HEK293 (cell line): ENCODE measurements at regions not wholly inside any gene's neighbourhood (a gene's known extent, or its start where the extent isn't known, plus 50 kb on each side); places are given as distances from the start of the nearest gene placed in this dataset.

ENCODE experiments used
- OSR2 ChIP-seq: fragments of 450-650 bp; formaldehyde crosslinking; IDR thresholded peaks from 2 replicates; pipeline ENCODE4 v1.5.1; 2016; ENCODE audit warnings: missing biosample characterization, missing genetic modification characterization
- SETDB1 ChIP-seq: IDR thresholded peaks from one replicate; pipeline ENCODE4 v1.6.1; 2017; ENCODE audit warnings: mild to moderate bottlenecking, low read length, moderate library complexity, mixed read lengths; ENCODE audit not compliant: insufficient read length
- SP2 ChIP-seq: fragments of 450-650 bp; formaldehyde crosslinking; IDR thresholded peaks from 2 replicates; pipeline ENCODE4 v1.5.1; 2016; ENCODE audit warnings: missing biosample characterization, missing genetic modification characterization
- ZNF121 ChIP-seq: fragments of 450-650 bp; formaldehyde crosslinking; IDR thresholded peaks from 2 replicates; pipeline ENCODE4 v1.5.1; 2016; ENCODE audit warnings: missing biosample characterization, missing genetic modification characterization
- ZNF24 ChIP-seq: fragments of 450-650 bp; formaldehyde crosslinking; IDR thresholded peaks from 2 replicates; pipeline ENCODE4 v1.5.1; 2016; ENCODE audit warnings: missing biosample characterization, missing genetic modification characterization
- ZNF510 ChIP-seq: fragments of 450-650 bp; formaldehyde crosslinking; IDR thresholded peaks from 2 replicates; pipeline ENCODE4 v1.5.1; 2018; ENCODE audit warnings: mild to moderate bottlenecking, missing genetic modification characterization, missing biosample characterization; ENCODE audit not compliant: insufficient replicate concordance
- ZNF777 ChIP-seq: fragments of 450-650 bp; formaldehyde crosslinking; IDR thresholded peaks from 2 replicates; pipeline ENCODE4 v1.5.1; 2017; ENCODE audit warnings: missing biosample characterization, missing genetic modification characterization, borderline replicate concordance
- ZNF843 ChIP-seq: fragments of 450-650 bp; formaldehyde crosslinking; IDR thresholded peaks from 2 replicates; pipeline ENCODE4 v1.5.1; 2016; ENCODE audit warnings: missing biosample characterization, missing genetic modification characterization
- TF ChIP-seq, protein P1 (sequence below): fragments of 450-650 bp; formaldehyde crosslinking; IDR thresholded peaks from 2 replicates; pipeline ENCODE4 v1.5.1; 2016; ENCODE audit warnings: missing biosample characterization, missing genetic modification characterization
- TF ChIP-seq, protein P2 (sequence below): fragments of 450-650 bp; formaldehyde crosslinking; optimal IDR thresholded peaks from 2 replicates; pipeline ENCODE3; 2016; ENCODE audit warnings: missing biosample characterization, mild to moderate bottlenecking, missing genetic modification characterization
- TF ChIP-seq, protein P3 (sequence below): fragments of 450-650 bp; formaldehyde crosslinking; conservative IDR thresholded peaks from 2 replicates; pipeline ENCODE4 v1.5.1; 2016; ENCODE audit warnings: low read depth, missing biosample characterization, missing genetic modification characterization

DNA sequence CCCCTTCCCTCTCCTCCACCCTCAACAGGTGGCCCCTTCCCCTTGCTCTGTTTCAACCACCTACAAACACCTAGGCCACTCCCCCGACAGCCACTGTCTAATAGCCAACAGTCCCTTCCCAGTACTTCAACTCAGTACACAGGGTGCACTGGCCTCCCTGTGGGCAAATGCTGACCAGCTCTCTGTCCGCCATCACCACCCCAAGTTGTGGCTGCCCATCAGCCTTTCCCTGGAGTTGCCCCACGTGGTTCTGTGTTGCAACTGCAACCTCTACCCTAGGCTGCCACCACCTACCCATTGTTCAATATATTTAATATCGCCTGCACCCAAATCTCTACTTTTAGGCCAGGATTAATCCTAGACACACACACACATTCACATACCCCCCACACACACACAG is 173.5 kb downstream of the MREG start:
- TF ChIP-seq, protein P1, sequence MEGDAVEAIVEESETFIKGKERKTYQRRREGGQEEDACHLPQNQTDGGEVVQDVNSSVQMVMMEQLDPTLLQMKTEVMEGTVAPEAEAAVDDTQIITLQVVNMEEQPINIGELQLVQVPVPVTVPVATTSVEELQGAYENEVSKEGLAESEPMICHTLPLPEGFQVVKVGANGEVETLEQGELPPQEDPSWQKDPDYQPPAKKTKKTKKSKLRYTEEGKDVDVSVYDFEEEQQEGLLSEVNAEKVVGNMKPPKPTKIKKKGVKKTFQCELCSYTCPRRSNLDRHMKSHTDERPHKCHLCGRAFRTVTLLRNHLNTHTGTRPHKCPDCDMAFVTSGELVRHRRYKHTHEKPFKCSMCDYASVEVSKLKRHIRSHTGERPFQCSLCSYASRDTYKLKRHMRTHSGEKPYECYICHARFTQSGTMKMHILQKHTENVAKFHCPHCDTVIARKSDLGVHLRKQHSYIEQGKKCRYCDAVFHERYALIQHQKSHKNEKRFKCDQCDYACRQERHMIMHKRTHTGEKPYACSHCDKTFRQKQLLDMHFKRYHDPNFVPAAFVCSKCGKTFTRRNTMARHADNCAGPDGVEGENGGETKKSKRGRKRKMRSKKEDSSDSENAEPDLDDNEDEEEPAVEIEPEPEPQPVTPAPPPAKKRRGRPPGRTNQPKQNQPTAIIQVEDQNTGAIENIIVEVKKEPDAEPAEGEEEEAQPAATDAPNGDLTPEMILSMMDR (tag by site-specific recombination) = no peak
- TF ChIP-seq ZNF777 (tag by site-specific recombination) (no peak), ZNF843 (tag by site-specific recombination) (no peak), OSR2 (tag by site-specific recombination) (no peak), SETDB1 (no peak), ZNF24 (tag by site-specific recombination) (no peak), SP2 (tag by site-specific recombination) (no peak), ZNF121 (tag by site-specific recombination) (no peak), ZNF510 (tag by site-specific recombination) (no peak)
- TF ChIP-seq, protein P2, sequence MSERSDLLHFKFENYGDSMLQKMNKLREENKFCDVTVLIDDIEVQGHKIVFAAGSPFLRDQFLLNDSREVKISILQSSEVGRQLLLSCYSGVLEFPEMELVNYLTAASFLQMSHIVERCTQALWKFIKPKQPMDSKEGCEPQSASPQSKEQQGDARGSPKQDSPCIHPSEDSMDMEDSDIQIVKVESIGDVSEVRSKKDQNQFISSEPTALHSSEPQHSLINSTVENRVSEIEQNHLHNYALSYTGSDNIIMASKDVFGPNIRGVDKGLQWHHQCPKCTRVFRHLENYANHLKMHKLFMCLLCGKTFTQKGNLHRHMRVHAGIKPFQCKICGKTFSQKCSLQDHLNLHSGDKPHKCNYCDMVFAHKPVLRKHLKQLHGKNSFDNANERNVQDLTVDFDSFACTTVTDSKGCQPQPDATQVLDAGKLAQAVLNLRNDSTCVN = no peak
- TF ChIP-seq, protein P3, sequence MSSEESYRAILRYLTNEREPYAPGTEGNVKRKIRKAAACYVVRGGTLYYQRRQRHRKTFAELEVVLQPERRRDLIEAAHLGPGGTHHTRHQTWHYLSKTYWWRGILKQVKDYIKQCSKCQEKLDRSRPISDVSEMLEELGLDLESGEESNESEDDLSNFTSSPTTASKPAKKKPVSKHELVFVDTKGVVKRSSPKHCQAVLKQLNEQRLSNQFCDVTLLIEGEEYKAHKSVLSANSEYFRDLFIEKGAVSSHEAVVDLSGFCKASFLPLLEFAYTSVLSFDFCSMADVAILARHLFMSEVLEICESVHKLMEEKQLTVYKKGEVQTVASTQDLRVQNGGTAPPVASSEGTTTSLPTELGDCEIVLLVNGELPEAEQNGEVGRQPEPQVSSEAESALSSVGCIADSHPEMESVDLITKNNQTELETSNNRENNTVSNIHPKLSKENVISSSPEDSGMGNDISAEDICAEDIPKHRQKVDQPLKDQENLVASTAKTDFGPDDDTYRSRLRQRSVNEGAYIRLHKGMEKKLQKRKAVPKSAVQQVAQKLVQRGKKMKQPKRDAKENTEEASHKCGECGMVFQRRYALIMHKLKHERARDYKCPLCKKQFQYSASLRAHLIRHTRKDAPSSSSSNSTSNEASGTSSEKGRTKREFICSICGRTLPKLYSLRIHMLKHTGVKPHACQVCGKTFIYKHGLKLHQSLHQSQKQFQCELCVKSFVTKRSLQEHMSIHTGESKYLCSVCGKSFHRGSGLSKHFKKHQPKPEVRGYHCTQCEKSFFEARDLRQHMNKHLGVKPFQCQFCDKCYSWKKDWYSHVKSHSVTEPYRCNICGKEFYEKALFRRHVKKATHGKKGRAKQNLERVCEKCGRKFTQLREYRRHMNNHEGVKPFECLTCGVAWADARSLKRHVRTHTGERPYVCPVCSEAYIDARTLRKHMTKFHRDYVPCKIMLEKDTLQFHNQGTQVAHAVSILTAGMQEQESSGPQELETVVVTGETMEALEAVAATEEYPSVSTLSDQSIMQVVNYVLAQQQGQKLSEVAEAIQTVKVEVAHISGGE (tag by site-specific recombination) = no peak
